HG03175 (cell line): ENCODE measurements at regions not wholly inside any gene's neighbourhood (a gene's known extent, or its start where the extent isn't known, plus 50 kb on each side); places are given as distances from the start of the nearest gene placed in this dataset.

ENCODE experiments used
- ATAC-seq: cut with Tn5 transposase; IDR thresholded peaks from one replicate; pipeline ENCODE4 v1.9.1; 2021; ENCODE audit warnings: mild to moderate bottlenecking, moderate library complexity; ENCODE audit not compliant: unreplicated experiment

DNA sequence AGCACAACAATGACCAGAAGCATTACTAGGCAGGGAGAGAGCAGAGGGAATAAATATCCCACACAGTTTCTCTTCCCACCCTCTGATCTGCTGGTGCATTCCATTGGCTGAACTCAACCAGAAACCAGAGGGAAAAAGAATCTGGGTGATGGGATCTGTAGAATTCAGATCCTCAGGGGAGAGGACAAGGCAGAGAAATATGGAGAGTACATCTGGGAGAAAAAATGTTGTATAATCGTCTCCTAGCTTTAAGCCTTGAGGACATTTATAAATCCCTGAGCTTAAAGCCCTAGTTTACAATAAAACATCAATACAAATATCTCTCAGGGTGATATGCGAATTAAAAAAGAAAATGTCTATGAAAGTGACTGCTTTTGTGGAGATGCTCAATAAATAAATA, 368.1 kb upstream of the MAD2L1 start:
- ATAC-seq, result no peak

DNA sequence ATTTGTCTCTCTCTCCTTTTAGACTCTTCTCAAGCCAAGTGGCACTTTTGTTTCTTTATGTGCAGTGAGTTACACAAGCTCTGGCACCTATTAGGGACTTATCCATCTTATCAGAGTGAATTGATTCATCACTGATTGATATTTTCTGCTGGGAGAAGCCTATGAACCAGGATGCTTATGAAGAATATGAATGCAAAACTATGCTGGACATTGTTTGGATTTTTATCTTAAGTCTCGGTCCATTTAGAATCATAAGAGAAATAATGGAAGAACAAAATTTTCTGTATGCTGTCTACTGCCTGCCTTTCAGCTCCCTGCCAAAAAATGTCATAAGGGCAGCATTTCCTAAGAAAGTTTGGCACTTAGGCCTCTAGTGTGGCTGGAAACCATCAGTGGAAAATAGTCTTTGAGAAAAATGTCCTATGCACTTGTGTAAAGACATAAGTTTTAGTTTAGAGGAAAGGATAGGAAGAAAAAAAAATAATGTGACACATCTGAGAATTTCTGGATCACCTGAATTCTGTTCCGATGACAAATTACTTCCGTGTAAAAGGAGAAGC, 365.7 kb upstream of the MAD2L1 start:
- ATAC-seq, result no peak

DNA sequence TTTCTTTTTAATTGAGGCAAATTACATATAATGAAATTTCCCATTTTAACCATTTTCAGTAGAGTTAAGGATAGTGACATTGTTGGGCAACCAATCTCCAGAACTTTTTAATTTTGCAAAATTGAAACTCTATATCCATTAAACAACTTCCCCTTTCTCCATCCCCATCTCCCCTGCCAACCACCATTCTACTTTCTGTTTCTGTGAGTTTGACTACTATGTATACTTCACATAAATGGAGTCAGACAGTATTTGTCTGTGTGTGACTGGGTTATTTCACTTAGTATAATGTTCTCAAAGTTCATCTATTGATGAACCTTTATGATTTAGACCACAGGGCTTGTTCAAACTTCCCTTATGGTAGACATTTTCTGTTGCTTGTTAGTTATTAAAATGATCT, 364.5 kb upstream of the MAD2L1 start:
- ATAC-seq, result no peak

DNA sequence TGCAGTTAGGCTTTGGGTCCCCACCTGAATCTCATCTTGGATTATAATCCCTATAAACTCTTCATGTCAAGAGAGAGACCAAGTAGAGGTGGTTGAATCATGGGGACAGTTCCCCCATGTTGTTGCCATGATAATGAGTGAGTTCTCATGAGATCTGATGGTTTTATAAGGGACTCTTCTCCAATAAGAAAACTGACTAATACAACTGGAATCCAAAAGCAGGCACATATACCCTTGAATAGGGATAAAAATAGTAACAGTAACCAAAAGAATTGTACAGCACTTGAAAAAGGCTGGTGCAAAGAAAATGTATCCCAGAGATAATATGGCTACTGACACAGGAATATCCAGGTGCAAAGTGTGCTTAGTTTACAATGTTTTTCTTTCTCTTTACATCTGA, 351.5 kb upstream of the MAD2L1 start:
- no peak for ATAC-seq

DNA sequence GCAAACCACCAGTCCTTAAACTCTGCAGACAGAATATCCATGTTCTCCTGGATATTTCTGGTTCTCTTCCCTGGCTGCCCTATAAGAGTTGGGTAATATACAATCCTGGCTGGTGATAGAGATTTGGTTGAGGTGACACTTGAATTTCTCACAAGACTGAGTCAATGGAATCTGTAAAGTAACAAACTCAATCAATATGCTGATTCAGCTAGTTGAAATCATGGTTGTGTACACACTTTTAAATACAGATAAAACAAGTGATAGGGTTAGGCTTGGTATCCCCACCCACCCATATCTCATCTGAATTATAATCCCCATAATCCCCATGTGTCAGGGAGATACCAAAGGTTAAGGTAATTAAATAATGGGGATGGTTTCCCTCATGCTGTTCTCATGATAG, 349.2 kb upstream of the MAD2L1 start:
- ATAC-seq, result no peak

DNA sequence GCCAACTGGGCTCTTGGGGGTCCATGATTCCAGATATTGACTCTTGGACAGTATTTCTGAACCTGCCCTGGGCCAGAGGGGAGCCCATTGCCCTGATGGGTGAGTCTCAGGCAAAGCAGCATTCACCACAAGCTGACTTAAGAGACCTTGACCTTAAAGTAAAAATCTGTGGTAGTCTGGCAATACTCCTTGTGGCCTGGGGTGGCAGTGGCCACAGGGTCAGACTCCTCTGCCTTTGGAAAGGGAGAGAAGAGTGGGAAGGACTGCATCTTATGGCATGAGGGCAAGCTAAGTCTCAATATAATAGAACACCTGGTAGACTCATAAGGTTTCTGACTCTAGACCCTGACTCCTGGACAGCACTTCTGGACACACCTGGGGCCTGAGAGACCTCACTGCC, 340.3 kb upstream of the MAD2L1 start:
- no peak for ATAC-seq

DNA sequence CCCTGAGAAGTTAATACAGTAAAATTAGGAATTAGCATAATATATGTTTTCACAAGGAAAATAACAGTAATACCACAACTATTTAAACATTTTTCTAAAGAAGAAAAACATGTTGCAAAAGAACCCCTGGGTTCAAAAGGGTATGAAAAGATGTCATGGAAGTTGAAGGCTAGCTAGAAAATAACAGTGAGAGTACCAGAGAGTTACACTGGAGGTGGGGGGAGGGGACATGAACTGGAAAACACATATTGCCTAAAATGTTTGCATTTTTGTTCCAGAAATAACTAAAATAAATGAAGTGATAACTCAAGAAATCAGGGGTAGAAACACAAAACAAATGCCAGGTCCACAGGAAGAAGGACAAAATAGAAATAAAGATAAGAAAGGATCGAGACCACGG, 336.6 kb upstream of the MAD2L1 start:
- ATAC-seq, result no peak

DNA sequence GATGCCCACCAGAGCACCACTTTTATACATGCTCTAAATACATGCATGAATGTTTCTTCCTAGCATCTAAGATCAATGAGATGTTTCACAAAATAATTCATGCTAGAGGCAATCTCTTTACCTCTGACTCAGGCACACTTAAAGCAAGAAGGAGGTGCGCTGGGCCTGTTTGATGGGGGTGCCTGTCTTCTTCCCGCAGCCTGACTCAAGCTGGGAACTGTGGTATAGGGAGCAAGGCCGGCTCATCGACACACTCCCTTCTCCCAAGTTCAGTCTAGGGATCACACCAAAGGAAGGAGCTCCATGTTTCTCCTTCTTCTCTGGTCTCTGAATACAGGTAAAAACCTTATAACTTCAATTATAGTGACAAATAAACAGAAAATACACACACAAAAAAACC, 333.8 kb upstream of the MAD2L1 start:
- ATAC-seq, result no peak

DNA sequence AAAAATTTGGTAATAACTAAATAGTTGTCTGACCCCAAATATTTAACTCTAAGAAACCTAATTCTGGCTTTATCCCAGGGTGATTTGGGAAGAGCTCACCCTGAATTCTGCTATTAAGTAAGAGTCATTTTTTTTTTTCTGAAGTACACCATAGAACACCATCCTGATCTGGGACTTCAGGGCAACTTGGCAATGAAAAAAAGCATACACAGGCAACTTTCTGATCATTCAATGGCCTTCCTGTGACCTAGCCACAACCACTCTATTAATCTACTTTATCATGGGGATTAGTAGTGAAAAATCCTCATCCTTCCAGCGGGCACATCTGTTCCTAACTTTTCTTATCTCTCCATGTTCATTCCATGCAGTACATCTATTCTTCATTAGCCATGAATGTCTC, 333.2 kb upstream of the MAD2L1 start:
- ATAC-seq, result no peak

DNA sequence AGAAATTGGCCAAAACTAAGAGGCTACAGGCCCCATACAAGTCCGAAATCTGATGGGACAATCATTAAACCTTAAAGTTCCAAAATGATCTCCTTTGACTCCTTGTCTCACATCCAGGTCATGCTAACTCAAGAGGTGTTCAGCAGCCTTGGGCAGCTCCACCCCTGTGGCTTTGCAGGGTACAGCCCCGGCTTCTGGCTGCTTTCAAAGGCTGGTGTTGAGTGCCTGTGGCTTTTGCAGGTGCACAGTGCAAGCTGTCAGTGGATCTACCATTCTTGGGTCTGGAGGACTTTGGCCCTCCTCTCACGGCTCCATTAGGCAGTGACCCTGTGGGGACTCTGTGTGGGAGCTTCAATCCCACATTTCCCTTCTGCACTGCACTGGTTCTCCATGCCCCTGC, 329.1 kb upstream of the MAD2L1 start:
- no peak for ATAC-seq

DNA sequence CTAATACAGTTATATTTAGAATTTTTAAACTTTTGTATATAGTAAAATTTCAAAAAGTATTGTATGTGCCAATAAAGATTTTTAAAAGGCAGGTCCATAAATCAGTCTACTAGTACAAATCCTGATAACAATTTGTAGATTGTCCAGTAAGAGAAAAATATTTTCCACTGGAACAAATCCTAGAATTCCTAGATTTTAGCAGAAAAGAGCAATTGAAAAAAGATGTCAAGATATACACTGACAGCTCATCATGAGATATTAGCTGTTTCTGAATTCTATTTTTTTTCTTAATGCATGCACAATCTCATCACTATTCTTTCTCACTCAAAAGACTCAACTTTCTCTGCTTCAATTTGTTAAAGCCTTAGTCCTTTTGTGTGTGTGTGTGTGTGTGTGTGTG, 289.2 kb upstream of the MAD2L1 start:
- ATAC-seq, result no peak

DNA sequence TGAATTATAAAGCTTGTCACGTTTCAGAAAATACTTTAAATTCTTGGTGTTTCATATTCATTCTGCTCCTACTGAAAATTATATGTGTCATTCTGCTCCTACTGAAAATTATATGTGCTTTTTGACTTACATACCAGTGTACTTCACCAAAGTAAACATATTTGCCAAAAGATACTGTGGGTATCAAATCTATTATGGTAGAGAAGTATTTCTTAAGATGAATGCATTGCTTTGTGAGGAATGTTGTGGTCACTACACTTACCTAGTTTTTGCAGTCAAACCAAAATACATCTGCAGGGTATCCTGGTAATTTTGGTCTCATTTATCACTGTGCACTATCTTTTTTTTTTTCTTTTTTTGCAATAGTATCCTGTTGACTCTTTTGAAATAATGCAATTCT, 287.7 kb upstream of the MAD2L1 start:
- no peak for ATAC-seq

DNA sequence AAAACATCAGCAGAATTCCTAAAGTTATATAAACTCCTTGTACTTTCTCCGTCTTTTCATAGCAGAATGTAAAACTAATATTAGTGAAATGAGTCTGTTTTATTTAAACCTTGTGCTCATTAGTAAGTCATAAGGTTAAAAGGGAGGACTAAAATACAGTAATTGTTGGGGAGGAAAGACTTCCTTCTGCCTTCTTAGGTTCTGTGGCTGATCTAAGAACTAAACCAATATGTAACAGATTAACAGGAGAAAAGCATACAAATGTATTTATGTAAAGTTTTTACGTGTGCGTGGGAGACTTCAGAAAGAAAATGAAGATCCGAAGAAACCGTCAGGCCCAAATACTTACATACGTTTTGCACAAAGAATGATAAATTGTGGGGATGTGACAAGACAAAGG, 286.6 kb upstream of the MAD2L1 start:
- no peak for ATAC-seq

DNA sequence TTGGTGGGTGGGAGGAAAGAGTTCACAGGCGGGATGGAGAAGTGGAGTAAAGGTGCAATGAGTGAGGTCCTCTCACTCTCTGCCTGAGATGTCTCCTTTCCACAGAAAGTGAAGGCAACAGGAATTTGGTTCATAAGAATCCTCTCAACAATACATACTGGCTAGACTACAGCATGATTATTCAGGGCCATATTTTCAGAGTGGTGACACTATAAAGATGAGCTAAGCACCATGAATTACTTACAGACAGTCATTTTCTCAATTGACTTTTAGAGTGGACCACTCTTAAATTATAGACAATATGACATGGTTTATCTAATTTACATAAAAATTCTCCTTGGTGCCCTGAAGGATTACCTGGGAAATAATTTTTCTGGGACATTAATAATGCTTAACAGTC, 286.1 kb upstream of the MAD2L1 start:
- no peak for ATAC-seq

DNA sequence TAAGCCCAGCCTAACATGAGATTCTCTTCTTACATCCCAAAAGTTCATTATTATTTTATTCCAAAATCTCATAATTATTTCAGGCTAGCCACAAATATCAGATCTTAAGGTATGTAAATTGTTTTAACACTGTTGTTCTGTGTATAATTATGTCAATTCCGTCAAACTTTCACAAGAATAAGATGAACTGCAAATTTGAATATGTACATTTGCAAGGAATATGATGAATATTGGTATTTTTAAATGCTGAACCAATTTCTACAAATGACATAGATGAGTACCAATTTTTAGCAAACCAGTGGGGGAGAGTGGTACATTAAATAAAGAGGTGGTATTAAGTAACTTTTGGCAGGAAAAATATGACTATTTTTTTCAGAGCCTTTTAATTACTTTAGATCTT, 282.3 kb upstream of the MAD2L1 start:
- no peak for ATAC-seq

DNA sequence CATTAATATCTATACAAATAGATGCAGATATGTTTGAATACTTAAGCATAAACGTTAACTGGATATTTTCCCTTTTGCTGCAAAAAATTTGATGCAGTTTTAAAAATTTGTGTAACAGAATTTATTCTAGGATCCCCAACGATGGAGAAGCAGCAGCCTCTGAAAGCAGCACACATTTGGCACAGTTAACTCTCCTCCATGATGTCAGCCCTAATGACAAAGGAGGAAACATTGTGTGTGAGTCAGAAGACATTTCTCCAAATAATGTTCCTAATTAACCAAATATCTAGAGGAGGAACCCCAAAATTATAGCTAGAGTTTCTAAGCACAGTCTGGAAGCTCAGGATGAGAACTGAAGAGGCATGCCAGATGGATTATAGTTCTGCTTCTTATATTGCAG, 281.9 kb upstream of the MAD2L1 start:
- no peak for ATAC-seq

DNA sequence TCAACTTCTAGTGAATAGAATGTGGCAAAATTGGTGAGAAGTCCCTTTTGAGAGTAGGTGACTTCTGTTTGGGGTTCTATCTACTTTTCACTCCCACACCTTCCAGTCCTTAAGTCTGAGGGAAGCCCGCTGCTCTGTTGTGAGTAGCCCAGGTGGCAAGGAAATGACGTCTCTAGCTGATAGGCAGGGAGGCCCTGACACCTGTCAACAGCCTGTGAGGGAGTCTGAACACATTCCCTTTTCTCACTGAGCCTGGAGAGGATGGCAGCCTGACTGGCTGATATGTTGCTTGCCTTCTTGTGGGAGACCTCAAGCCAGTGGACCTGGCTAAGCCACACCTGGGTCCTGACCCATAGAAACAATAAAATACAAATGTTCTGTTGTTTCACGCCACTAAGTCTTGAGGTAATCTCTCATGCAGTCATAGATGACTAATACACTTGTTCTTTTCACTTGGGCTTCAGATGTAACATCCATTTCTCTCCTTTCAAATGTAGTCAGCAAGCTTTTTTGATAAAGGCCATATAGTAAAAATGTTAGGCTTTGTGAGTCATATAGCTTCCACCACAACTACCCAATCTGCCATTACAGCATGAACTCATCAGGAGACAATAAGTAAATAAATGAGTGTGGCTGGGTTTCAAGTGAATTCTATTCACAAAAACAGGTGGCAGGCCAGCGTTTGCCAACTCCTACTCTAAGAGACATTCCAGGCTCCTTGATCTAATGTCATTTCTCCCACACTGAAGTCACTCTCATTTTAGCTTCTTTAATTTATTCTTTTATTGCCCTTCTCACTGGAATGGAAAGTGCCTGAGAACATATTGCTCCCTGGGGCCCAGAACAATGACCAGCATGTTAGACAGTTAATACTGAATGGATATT, 265.1 kb upstream of the MAD2L1 start:
- ATAC-seq, result no peak

DNA sequence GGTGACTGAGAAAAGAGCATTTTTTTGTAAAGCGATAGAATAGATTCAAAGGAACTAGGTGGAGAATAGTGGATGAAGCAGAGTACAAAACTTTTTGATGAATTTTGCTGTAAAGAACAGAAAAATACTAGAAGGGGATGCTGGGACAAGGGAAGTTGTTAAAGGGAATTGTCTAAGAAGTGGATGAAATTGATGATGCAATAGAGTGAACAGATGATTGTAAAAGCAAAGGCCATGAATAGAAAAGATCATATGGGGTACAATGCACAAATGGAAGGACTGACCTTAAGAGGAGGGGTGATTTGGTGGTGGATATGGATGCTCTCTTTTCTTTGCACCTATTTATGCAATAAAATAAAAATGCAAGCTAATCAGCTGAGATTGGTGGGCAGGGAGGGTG, 262.7 kb upstream of the MAD2L1 start:
- ATAC-seq, result no peak

DNA sequence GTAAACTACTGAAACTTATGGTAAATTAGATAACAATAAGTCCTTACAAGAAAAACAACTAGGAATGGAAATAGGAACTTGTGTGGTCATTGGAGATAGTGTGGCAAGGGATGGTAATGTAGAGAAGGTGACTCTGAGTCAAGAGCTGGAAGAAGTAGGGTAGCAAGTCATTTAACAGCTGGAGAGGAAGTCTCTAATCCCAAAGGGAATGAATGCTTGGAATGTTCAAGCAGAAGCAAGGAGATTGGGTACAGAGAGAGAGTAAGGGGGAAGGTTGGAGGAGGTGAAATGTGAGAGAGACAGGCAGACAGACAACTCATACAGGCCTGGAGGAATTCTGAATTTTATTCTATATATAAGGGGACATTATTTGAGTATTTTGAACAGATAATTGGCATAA, 260.6 kb upstream of the MAD2L1 start:
- ATAC-seq, result no peak

DNA sequence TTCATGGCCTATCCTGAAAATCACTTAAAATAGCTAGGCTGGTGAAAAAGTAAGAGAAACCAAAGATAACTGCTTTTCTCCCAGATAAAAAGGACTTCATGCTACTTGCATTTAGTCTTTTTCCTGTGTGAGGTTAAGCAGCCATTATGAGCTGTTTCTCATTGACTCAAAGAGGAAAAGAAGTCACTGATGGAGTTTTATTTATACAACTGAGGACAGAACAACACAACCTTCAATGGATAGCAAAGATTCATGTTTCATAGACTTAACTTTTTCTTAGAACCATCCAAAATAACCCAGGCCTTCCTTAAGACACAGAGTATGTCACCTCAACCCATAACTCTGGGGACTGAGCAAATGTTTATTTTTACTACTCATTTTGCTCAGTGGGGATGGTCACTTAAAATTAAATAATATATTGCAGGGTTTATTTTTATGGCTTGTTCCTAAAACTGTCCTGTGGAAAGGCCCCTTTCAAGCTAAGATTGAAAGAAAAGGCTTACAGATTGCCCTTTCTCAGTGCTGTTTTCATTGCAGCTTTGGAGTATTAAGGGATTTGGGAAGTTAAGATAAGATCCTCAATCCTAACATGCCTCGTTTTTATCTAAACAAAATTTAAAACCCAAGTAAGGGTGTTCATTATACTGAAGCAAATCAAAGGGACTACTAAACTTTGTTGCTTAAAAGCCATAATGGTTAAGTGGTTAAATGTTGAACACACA, 252.6 kb upstream of the MAD2L1 start:
- ATAC-seq, result no peak

DNA sequence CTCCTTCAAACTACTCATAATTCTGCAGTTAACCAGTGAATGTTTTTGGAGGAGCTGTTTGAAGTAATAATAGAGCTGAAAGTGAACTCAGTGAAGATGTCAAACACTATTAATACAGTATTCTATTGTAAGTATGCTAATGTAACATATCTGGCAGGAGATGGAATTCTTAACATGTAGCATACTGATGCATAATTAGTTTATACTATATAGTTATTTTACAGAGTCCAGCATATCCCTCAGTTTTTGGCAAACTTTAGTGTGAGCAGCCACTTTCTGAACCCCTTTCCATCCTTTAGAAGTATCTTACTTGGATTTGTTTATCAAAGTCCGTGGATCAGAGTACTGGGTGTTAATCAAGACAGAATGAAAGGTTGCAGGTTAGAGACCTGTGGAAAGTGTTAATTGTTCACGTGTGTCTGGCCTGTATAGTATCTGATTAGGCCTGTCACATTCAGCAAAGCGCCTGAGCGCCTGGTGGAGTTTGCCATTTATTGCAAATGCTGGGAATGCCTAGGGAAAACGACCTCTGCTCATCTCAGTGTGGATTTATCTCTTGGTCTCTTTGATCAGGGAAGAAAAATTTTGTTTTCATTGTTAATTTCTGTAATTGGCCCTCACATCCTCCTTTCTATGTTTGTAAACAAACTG, 251.7 kb upstream of the MAD2L1 start:
- ATAC-seq, result no peak

DNA sequence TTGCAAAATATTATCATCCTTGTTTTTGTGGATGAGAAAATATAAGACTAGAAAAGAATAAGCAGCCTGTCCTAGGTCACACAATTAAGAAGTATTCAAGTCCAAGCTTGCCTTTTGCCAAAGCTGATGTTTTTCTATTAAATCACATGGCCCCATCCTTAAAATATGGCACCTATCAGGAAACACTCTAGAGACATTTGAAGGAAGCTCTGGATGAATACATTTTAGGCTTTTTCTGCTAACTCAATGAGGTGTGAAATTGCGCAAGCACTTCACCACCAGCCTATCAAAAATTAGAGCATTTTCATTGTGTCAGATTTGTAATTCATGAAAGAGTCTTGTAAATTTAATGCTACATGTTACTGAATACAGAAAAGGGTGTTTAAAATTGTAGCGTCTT, 251.1 kb upstream of the MAD2L1 start:
- ATAC-seq, result no peak
